Mesendoderm (in vitro differentiated cells): ENCODE measurements at regions not wholly inside any gene's neighbourhood (a gene's known extent, or its start where the extent isn't known, plus 50 kb on each side); places are given as distances from the start of the nearest gene placed in this dataset.

ENCODE experiments used
- DNase-seq: peaks from one replicate; pipeline ENCODE4 v3.0.0; 2013
- H2AK5ac ChIP-seq: 2 replicates; pipeline ENCODE4 v1.6.1; 2013; ENCODE audit warnings: low read length, inconsistent platforms
- H2BK120ac ChIP-seq: 2 replicates; pipeline ENCODE4 v1.6.1; 2013; ENCODE audit warnings: low read depth, mild to moderate bottlenecking, low read length, moderate library complexity, mixed read lengths
- H2BK15ac ChIP-seq: replicated peaks from 2 replicates; pipeline ENCODE4 v1.6.1; 2013; ENCODE audit warnings: low read depth, mild to moderate bottlenecking, moderate library complexity
- H2BK5ac ChIP-seq: 2 replicates; pipeline ENCODE4 v1.6.1; 2013; ENCODE audit warnings: low read length, inconsistent platforms
- H3K18ac ChIP-seq: 2 replicates; pipeline ENCODE4 v1.6.1; 2013; ENCODE audit warnings: mild to moderate bottlenecking, low read length, mixed read lengths
- H3K23ac ChIP-seq: one replicate; pipeline ENCODE4 v1.6.1; 2013; ENCODE audit warnings: low read length
- H3K27ac ChIP-seq: 2 replicates; pipeline ENCODE4 v1.5.1; 2013; ENCODE audit warnings: low read depth, mild to moderate bottlenecking, inconsistent platforms, low read length, moderate library complexity
- H3K27me3 ChIP-seq: 2 replicates; pipeline ENCODE4 v1.6.1; 2013; ENCODE audit warnings: low read length, control low read depth, mild to moderate bottlenecking, inconsistent platforms; ENCODE audit not compliant: insufficient read depth, poor library complexity
- H3K36me3 ChIP-seq: 2 replicates; pipeline ENCODE4 v1.6.1; 2013; ENCODE audit warnings: low read length, inconsistent platforms; ENCODE audit not compliant: control insufficient read depth, insufficient read depth
- H3K4ac ChIP-seq: one replicate; pipeline ENCODE4 v1.6.1; 2013; ENCODE audit warnings: low read depth, mild to moderate bottlenecking, low read length, moderate library complexity
- H3K4me1 ChIP-seq: 2 replicates; pipeline ENCODE4 v1.6.1; 2013; ENCODE audit warnings: low read depth, low read length, inconsistent platforms; ENCODE audit not compliant: control insufficient read depth
- H3K4me2 ChIP-seq: 2 replicates; pipeline ENCODE4 v1.6.1; 2013; ENCODE audit warnings: low read length
- H3K4me3 ChIP-seq: 2 replicates; pipeline ENCODE4 v1.5.1; 2013; ENCODE audit warnings: mild to moderate bottlenecking, low read length
- H3K56ac ChIP-seq: one replicate; pipeline ENCODE4 v1.6.1; 2013; ENCODE audit warnings: low read length
- H3K79me1 ChIP-seq: 2 replicates; pipeline ENCODE4 v1.6.1; 2013; ENCODE audit warnings: low read length, inconsistent platforms
- H3K79me2 ChIP-seq: 2 replicates; pipeline ENCODE4 v1.6.1; 2013; ENCODE audit warnings: mild to moderate bottlenecking, low read length; ENCODE audit not compliant: control insufficient read depth, insufficient read depth
- H3K9ac ChIP-seq: 2 replicates; pipeline ENCODE4 v1.6.1; 2013; ENCODE audit warnings: low read length, inconsistent platforms
- H4K5ac ChIP-seq: one replicate; pipeline ENCODE4 v1.6.1; 2013; ENCODE audit warnings: low read length
- H4K8ac ChIP-seq: one replicate; pipeline ENCODE4 v1.6.1; 2013; ENCODE audit warnings: low read depth, mild to moderate bottlenecking, control low read depth, low read length, moderate library complexity
- WGBS: extraction: QIAGEN DNeasy Blood & Tissue Kit; methylation state at CpG from one replicate; pipeline ENCODE4 v1.1.7; 2013; ENCODE audit warnings: low lambda C conversion rate, missing lambda C conversion rate; ENCODE audit not compliant: insufficient coverage; ENCODE audit errors: extremely low coverage; 5-methylcytosine and 5-hydroxymethylcytosine counted together

DNA sequence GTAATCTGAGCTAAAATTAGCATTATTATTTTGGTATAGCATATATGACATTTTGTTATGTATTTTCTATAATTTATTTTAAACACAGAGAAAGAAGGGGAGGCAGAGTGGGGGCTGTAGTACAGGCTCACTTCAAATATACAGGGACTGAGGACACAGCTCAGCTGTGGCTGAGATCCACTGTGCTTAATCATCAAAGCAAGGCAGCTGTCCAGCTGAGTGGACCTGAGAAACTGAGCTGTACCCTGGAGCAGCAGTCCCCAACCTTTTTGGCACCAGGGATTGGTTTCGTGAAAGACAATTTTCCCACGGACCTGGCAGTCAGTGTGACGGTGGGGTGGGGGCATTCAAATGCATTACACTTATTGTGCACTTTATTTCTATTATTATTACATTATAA is 687.2 kb downstream of the RNF144A start:
- H3K36me3 ChIP-seq = no peaks in the 10 kb centered on the region
- H3K4ac ChIP-seq = no peak overlapping the region
- H3K4me3 ChIP-seq = no peak overlapping the region
- no peak for DNase-seq
- H4K5ac ChIP-seq = no peak overlapping the region
- no peaks in the 10 kb centered on the region for H3K79me2 ChIP-seq
- H3K56ac ChIP-seq = no peak overlapping the region
- no peak overlapping the region for H4K8ac ChIP-seq
- WGBS = no CpG with 5 or more reads among the region's 3 CpGs
- no peak overlapping the region for H3K23ac ChIP-seq
- no peak overlapping the region for H2AK5ac ChIP-seq
- H2BK120ac ChIP-seq = no peak overlapping the region
- H3K27ac ChIP-seq = no peak overlapping the region
- no peak overlapping the region for H3K18ac ChIP-seq
- H3K4me2 ChIP-seq = no peak overlapping the region
- H2BK15ac ChIP-seq = no peak overlapping the region
- no peaks in the 10 kb centered on the region for H3K79me1 ChIP-seq
- no peak overlapping the region for H3K9ac ChIP-seq
- no peak overlapping the region for H2BK5ac ChIP-seq
- H3K27me3 ChIP-seq = no peaks in the 10 kb centered on the region
- H3K4me1 ChIP-seq = no peaks in the 10 kb centered on the region

DNA sequence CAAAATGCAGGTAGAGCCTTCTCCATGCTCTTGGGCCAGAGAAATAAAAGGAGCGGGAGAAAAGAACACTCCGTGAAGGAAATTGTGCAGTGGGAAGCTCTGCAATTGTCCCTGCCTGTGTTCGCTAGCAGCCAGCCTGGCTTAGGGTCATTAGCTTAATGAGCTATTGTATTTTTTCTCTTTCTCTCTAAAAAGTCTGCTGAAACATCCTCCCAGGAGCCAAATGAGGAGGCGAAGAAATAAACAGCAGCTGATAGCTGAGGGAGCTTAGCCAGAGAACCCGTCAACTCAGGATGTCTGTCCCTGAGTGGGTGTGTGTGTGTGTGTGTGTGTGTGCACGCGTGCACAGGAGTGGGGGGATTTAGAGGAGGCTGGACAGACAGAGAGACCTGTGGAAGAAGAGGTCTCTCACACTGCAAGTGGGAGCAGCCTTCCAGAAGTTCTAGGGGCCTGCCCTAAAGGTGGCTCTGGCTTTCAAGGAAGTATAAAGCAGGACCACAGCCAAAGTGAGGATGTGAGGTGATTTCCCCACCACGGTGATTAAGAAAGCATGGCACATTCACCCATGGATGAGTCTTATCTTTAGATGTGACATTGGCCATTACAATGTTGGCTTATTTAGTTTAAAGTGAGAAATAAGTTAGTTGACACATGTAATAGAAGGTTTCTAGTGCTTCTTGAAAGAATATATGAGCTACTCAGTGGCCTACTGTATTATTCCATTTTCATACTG is 690.4 kb downstream of the RNF144A start:
- Histone ChIP-seq H2BK15ac (no peak overlapping the region), H3K27ac (no peak overlapping the region), H3K4me1 (no peaks in the 10 kb centered on the region), H3K79me2 (no peaks in the 10 kb centered on the region), H3K4me3 (no peak overlapping the region), H2AK5ac (no peak overlapping the region), H3K27me3 (no peaks in the 10 kb centered on the region), H2BK120ac (no peak overlapping the region), H3K56ac (no peak overlapping the region), H3K23ac (no peak overlapping the region), H3K79me1 (no peaks in the 10 kb centered on the region), H3K9ac (no peak overlapping the region), H3K36me3 (no peaks in the 10 kb centered on the region), H2BK5ac (no peak overlapping the region), H3K18ac (no peak overlapping the region), H3K4ac (no peak overlapping the region), H3K4me2 (no peak overlapping the region), H4K8ac (no peak overlapping the region), H4K5ac (no peak overlapping the region)
- DNase-seq = no peak
- no CpG with 5 or more reads among the region's 8 CpGs for WGBS

DNA sequence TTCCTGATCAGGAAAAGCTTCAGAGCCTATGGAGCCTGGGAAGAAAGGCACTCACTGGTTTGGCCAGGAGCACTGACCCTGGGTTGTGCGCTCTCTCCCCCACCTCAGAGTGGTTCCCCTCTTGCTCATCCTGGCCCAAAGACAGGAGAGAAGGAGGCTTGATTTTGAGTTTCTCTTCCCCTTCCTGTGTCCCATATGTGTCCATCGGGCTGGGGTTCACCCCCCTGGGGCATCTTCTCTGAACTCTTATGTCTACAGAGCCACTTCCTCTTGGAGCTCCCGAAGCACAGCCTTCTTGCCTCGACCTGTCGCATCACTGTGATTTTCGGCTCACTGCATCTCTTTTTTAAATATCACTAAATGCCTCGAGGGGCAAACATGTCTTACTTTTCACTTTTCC is 692.3 kb downstream of the RNF144A start:
- no peak overlapping the region for H2AK5ac ChIP-seq
- H3K4ac ChIP-seq = no peak overlapping the region
- H3K18ac ChIP-seq = no peak overlapping the region
- H3K36me3 ChIP-seq = no peaks in the 10 kb centered on the region
- no peak overlapping the region for H2BK5ac ChIP-seq
- H3K23ac ChIP-seq = no peak overlapping the region
- H3K79me1 ChIP-seq = no peaks in the 10 kb centered on the region
- no peaks in the 10 kb centered on the region for H3K4me1 ChIP-seq
- no peak for DNase-seq
- no peak overlapping the region for H3K4me3 ChIP-seq
- H3K79me2 ChIP-seq = no peaks in the 10 kb centered on the region
- H3K27ac ChIP-seq = no peak overlapping the region
- no peak overlapping the region for H3K56ac ChIP-seq
- H2BK15ac ChIP-seq = no peak overlapping the region
- no peak overlapping the region for H3K4me2 ChIP-seq
- H3K9ac ChIP-seq = no peak overlapping the region
- H4K5ac ChIP-seq = no peak overlapping the region
- no peak overlapping the region for H2BK120ac ChIP-seq
- H3K27me3 ChIP-seq = no peaks in the 10 kb centered on the region
- no CpG with 5 or more reads among the region's 7 CpGs for WGBS
- no peak overlapping the region for H4K8ac ChIP-seq

DNA sequence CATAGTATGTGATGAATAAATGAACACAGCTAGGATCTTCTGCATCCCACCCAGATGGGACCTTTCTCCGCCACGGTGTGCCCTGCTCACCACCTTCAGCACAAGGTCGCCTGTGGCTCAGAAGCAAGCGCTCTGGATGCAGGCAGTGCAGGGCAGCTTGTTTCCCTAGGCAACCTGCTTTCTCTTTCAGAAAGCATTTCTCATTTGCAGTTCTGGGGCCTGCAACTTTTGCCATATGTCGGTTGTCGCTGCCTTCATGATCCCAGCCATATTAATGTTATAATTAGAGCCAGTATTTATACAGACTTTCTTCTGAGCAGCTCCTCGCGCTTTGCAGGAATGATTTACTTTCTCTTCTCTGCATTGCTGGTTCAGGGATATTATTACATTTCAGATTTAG is 692.8 kb downstream of the RNF144A start:
- Histone ChIP-seq H3K23ac (no peak overlapping the region), H3K27ac (no peak overlapping the region), H4K8ac (no peak overlapping the region), H3K27me3 (no peaks in the 10 kb centered on the region), H3K9ac (no peak overlapping the region), H2BK15ac (no peak overlapping the region), H4K5ac (no peak overlapping the region), H3K4me2 (no peak overlapping the region), H3K4me3 (no peak overlapping the region), H3K56ac (no peak overlapping the region), H3K36me3 (no peaks in the 10 kb centered on the region), H2BK5ac (no peak overlapping the region), H3K18ac (no peak overlapping the region), H3K79me1 (no peaks in the 10 kb centered on the region), H3K79me2 (no peaks in the 10 kb centered on the region), H3K4ac (no peak overlapping the region), H2AK5ac (no peak overlapping the region), H2BK120ac (no peak overlapping the region), H3K4me1 (no peaks in the 10 kb centered on the region)
- WGBS = no CpG with 5 or more reads among the region's 8 CpGs
- no peak for DNase-seq

DNA sequence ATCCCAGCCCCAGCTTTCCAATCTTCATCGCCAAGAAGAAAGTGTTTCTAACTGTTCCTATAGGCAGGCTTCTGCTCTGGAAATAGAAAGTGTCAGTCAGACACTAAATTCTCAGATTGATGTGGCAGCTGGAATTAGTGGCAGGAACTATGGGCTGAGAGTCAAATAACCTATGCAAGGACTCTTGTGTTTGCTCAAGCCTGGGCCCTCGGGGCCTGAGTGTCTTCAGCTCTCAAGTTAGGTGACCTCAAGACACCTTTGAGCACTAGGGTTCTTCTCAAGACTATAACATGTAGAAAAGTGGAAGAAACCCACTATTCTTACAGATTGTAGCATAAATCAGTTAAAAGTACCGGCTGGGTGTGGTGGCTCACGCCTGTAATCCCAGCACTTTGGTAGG is 694.5 kb downstream of the RNF144A start:
- Histone ChIP-seq H3K4me1 (no peaks in the 10 kb centered on the region), H3K18ac (no peak overlapping the region), H3K36me3 (no peaks in the 10 kb centered on the region), H2BK15ac (no peak overlapping the region), H3K79me1 (no peaks in the 10 kb centered on the region), H2BK5ac (no peak overlapping the region), H3K27ac (no peak overlapping the region), H3K27me3 (no peaks in the 10 kb centered on the region), H4K5ac (no peak overlapping the region), H3K4me3 (no peak overlapping the region), H3K56ac (no peak overlapping the region), H4K8ac (no peak overlapping the region), H2AK5ac (no peak overlapping the region), H3K4ac (no peak overlapping the region), H3K79me2 (no peaks in the 10 kb centered on the region), H3K23ac (no peak overlapping the region), H3K4me2 (no peak overlapping the region), H2BK120ac (no peak overlapping the region), H3K9ac (no peak overlapping the region)
- no CpG with 5 or more reads among the region's 4 CpGs for WGBS
- no peak for DNase-seq

DNA sequence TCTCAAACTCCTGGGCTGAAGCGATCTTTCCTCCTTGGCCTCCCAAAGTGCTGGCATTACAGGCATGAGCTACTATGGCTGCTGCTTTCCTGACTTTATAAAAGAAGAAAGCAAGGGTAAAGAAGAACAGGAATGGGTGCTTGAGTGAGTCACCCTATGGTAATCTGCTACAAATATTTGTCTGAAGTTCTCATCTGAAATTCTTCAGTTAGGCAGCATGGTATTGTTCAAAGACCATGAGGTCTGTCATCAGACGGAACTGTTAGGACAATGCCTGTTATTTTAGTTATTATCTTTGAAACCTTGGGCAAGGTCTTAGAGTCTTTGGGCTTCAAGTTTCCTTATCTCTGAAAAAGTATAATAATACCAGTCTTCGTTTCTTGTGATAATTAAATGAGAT is 695.8 kb downstream of the RNF144A start:
- Histone ChIP-seq H3K79me2 (no peaks in the 10 kb centered on the region), H3K9ac (no peak overlapping the region), H3K79me1 (no peaks in the 10 kb centered on the region), H3K4me2 (no peak overlapping the region), H3K23ac (no peak overlapping the region), H2BK15ac (no peak overlapping the region), H3K4ac (no peak overlapping the region), H3K4me1 (no peaks in the 10 kb centered on the region), H3K27me3 (no peaks in the 10 kb centered on the region), H2AK5ac (no peak overlapping the region), H3K36me3 (no peaks in the 10 kb centered on the region), H3K56ac (no peak overlapping the region), H2BK5ac (no peak overlapping the region), H3K18ac (no peak overlapping the region), H3K4me3 (no peak overlapping the region), H4K5ac (no peak overlapping the region), H2BK120ac (no peak overlapping the region), H3K27ac (no peak overlapping the region), H4K8ac (no peak overlapping the region)
- WGBS = no CpG with 5 or more reads among the region's 3 CpGs
- DNase-seq = peak; percentile 32
